Liver (tissue), 8 donors: ENCODE measurements at regions not wholly inside any gene's neighbourhood (a gene's known extent, or its start where the extent isn't known, plus 50 kb on each side); places are given as distances from the start of the nearest gene placed in this dataset.

Experiments used
- DNase-seq: peaks from one replicate; pipeline ENCODE4 v3.0.0-alpha.2; 2017; ENCODE audit warnings: low spot score
- H3K27ac ChIP-seq, 2 donors: one replicate each; pipeline ENCODE4 v1.7.0; 2013; ENCODE audit warnings: inconsistent platforms in 2 of 2, low read length in 2 of 2, control low read depth in 1 of 2, low read depth in 1 of 2, mild to moderate bottlenecking in 1 of 2
- H3K27me3 ChIP-seq, 4 donors: one replicate each; pipeline versions ENCODE4 v1.6.1 to v1.7.0; 2013; ENCODE audit warnings: low read length in 3 of 4, inconsistent platforms in 1 of 4, mild to moderate bottlenecking in 1 of 4, moderate library complexity in 1 of 4; ENCODE audit not compliant: control insufficient read depth in 4 of 4, insufficient read depth in 4 of 4
- H3K36me3 ChIP-seq, 4 donors: one replicate each; pipeline versions ENCODE4 v1.6.1 to v1.7.0; 2013; ENCODE audit warnings: low read length in 3 of 4, mild to moderate bottlenecking in 3 of 4, low read depth in 1 of 4, moderate library complexity in 1 of 4; ENCODE audit not compliant: control insufficient read depth in 4 of 4, insufficient read depth in 3 of 4
- H3K4me1 ChIP-seq, 4 donors: one replicate each; pipeline versions ENCODE4 v1.6.1 to v1.7.0; 2013; ENCODE audit warnings: low read length in 3 of 4, mild to moderate bottlenecking in 3 of 4, moderate library complexity in 1 of 4; ENCODE audit not compliant: control insufficient read depth in 4 of 4, insufficient read depth in 4 of 4
- H3K4me3 ChIP-seq, 3 donors: one replicate each; pipeline versions ENCODE4 v1.6.1 to v1.7.0; 2013; ENCODE audit warnings: low read length in 3 of 3, control low read depth in 1 of 3, low read depth in 1 of 3, mild to moderate bottlenecking in 1 of 3
- H3K9ac ChIP-seq, 2 donors: one replicate each; pipeline ENCODE4 v1.7.0; 2013; ENCODE audit warnings: low read length in 2 of 2, mild to moderate bottlenecking in 2 of 2, moderate library complexity in 2 of 2, control low read depth in 1 of 2, low read depth in 1 of 2
- H3K9me3 ChIP-seq, 4 donors: one replicate each; pipeline versions ENCODE4 v1.6.1 to v1.7.0; 2013; ENCODE audit warnings: low read length in 3 of 4; ENCODE audit not compliant: control insufficient read depth in 4 of 4
- EGR1 ChIP-seq, 2 donors: IDR thresholded peaks; 2 replicates each; pipeline ENCODE4 v1.6.1; 2016 to 2018; ENCODE audit warnings: antibody characterized with exemption in 2 of 2, low read depth in 2 of 2
- FOXA1 ChIP-seq: IDR thresholded peaks from 2 replicates; pipeline ENCODE4 v1.6.1; 2016; ENCODE audit warnings: antibody characterized with exemption
- FOXA2 ChIP-seq: IDR thresholded peaks from 2 replicates; pipeline ENCODE4 v1.6.1; 2016; ENCODE audit warnings: antibody characterized with exemption
- GABPA ChIP-seq, 2 donors: IDR thresholded peaks in 1 of 2; conservative IDR thresholded peaks in 1 of 2; 2 replicates each; pipeline ENCODE4 v1.6.1; 2016; ENCODE audit warnings: antibody characterized with exemption in 2 of 2, mild to moderate bottlenecking in 1 of 2, moderate library complexity in 1 of 2
- HNF4A ChIP-seq, 2 donors: conservative IDR thresholded peaks; 2 replicates each; pipeline ENCODE4 v1.6.1; 2016; ENCODE audit warnings: antibody characterized with exemption in 2 of 2, mild to moderate bottlenecking in 2 of 2
- HNF4G ChIP-seq: IDR thresholded peaks from 2 replicates; pipeline ENCODE4 v1.6.1; 2016; ENCODE audit warnings: antibody characterized with exemption
- JUND ChIP-seq, 2 donors: IDR thresholded peaks; 2 replicates each; pipeline ENCODE4 v1.6.1; 2016; ENCODE audit warnings: antibody characterized with exemption in 2 of 2
- NR2F2 ChIP-seq: IDR thresholded peaks from 2 replicates; pipeline ENCODE4 v1.6.1; 2016; ENCODE audit warnings: antibody characterized with exemption
- RAD21 ChIP-seq, 2 donors: IDR thresholded peaks; 2 replicates each; pipeline ENCODE4 v1.6.1; 2016; ENCODE audit warnings: antibody characterized with exemption in 2 of 2, mild to moderate bottlenecking in 2 of 2
- RXRA ChIP-seq, 2 donors: IDR thresholded peaks; 2 replicates each; pipeline ENCODE4 v1.6.1; 2017 to 2018; ENCODE audit warnings: antibody characterized with exemption in 2 of 2, mild to moderate bottlenecking in 1 of 2
- SP1 ChIP-seq: IDR thresholded peaks from 2 replicates; pipeline ENCODE4 v1.6.1; 2018; ENCODE audit warnings: antibody characterized with exemption, mild to moderate bottlenecking
- TAF1 ChIP-seq: conservative IDR thresholded peaks from 2 replicates; pipeline ENCODE4 v1.6.1; 2016; ENCODE audit warnings: antibody characterized with exemption, mild to moderate bottlenecking
- YY1 ChIP-seq: IDR thresholded peaks from 2 replicates; pipeline ENCODE4 v1.6.1; 2016; ENCODE audit warnings: antibody characterized with exemption, mild to moderate bottlenecking
- WGBS: extraction: QIAGEN DNeasy Blood & Tissue Kit; methylation state at CpG from one replicate; pipeline ENCODE4 v1.1.7; 2013; 5-methylcytosine and 5-hydroxymethylcytosine counted together
- TF ChIP-seq, protein P1 (sequence below): IDR thresholded peaks from 2 replicates; pipeline ENCODE4 v1.6.1; 2016; ENCODE audit warnings: antibody characterized with exemption
- TF ChIP-seq, protein P2 (sequence below): fragments of 150-350 bp; IDR thresholded peaks from 2 replicates; pipeline ENCODE4 v1.5.1; 2017; ENCODE audit warnings: improper control_type of control experiment, low read depth, low read length; ENCODE audit not compliant: missing input control
- TF ChIP-seq, protein P3 (sequence below): IDR thresholded peaks from 2 replicates; pipeline ENCODE4 v1.6.1; 2016; ENCODE audit warnings: antibody characterized with exemption, mild to moderate bottlenecking
- TF ChIP-seq, protein P4 (sequence below): IDR thresholded peaks from 2 replicates; pipeline ENCODE4 v1.6.1; 2016; ENCODE audit warnings: antibody characterized with exemption
- TF ChIP-seq, protein P5 (sequence below): IDR thresholded peaks from 2 replicates; pipeline ENCODE4 v1.6.1; 2016; ENCODE audit warnings: antibody characterized with exemption
- donor health status: healthy.
- donor health status: healthy.
- donor health status: healthy.
- donor health status: healthy.
- donor health status: healthy.

DNA sequence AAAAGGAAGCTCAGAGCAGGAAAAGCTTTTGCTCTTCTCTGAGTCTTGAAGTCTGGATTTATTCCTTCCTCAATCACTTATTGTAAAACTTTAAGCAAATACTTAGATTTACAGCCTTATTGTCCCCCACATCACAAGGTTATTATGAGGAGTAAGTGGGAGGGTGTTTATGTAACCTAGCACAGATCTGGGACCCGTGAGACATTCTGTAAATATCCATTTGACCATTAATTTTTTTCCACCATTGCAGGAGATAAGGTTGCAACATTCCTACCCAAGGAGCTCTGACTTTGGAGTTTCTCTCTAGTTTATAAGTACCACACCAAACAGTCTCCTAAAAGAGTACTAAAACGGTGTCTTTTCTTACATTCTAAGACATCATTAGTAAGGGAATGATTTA lies 52.1 kb upstream of the CTIF start:
- no peak overlapping the region for H3K4me3 ChIP-seq
- H3K9me3 ChIP-seq = no peaks in the 10 kb centered on the region
- H3K27ac ChIP-seq = no peak overlapping the region
- TF ChIP-seq, protein P1, sequence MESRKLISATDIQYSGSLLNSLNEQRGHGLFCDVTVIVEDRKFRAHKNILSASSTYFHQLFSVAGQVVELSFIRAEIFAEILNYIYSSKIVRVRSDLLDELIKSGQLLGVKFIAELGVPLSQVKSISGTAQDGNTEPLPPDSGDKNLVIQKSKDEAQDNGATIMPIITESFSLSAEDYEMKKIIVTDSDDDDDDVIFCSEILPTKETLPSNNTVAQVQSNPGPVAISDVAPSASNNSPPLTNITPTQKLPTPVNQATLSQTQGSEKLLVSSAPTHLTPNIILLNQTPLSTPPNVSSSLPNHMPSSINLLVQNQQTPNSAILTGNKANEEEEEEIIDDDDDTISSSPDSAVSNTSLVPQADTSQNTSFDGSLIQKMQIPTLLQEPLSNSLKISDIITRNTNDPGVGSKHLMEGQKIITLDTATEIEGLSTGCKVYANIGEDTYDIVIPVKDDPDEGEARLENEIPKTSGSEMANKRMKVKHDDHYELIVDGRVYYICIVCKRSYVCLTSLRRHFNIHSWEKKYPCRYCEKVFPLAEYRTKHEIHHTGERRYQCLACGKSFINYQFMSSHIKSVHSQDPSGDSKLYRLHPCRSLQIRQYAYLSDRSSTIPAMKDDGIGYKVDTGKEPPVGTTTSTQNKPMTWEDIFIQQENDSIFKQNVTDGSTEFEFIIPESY = no peak
- TF ChIP-seq NR2F2 (no peak), RAD21 (IDR thresholded peaks at IDR 0.05) (no peak), HNF4G (no peak), RXRA (IDR thresholded peaks at IDR 0.05) (no peak), EGR1 (IDR thresholded peaks at IDR 0.05; ENCODE audit: low read depth in 2 of 2) (no peak), HNF4A (conservative IDR thresholded peaks at IDR 0.05) (no peak), FOXA2 (no peak), YY1 (no peak), FOXA1 (no peak), SP1 (no peak), TAF1 (no peak), GABPA (IDR thresholded peaks at IDR 0.05 in 1 of 2, conservative IDR thresholded peaks at IDR 0.05 in 1 of 2) (no peak), JUND (IDR thresholded peaks at IDR 0.05) (no peak)
- TF ChIP-seq, protein P2, sequence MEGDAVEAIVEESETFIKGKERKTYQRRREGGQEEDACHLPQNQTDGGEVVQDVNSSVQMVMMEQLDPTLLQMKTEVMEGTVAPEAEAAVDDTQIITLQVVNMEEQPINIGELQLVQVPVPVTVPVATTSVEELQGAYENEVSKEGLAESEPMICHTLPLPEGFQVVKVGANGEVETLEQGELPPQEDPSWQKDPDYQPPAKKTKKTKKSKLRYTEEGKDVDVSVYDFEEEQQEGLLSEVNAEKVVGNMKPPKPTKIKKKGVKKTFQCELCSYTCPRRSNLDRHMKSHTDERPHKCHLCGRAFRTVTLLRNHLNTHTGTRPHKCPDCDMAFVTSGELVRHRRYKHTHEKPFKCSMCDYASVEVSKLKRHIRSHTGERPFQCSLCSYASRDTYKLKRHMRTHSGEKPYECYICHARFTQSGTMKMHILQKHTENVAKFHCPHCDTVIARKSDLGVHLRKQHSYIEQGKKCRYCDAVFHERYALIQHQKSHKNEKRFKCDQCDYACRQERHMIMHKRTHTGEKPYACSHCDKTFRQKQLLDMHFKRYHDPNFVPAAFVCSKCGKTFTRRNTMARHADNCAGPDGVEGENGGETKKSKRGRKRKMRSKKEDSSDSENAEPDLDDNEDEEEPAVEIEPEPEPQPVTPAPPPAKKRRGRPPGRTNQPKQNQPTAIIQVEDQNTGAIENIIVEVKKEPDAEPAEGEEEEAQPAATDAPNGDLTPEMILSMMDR = no peak
- TF ChIP-seq, protein P3, sequence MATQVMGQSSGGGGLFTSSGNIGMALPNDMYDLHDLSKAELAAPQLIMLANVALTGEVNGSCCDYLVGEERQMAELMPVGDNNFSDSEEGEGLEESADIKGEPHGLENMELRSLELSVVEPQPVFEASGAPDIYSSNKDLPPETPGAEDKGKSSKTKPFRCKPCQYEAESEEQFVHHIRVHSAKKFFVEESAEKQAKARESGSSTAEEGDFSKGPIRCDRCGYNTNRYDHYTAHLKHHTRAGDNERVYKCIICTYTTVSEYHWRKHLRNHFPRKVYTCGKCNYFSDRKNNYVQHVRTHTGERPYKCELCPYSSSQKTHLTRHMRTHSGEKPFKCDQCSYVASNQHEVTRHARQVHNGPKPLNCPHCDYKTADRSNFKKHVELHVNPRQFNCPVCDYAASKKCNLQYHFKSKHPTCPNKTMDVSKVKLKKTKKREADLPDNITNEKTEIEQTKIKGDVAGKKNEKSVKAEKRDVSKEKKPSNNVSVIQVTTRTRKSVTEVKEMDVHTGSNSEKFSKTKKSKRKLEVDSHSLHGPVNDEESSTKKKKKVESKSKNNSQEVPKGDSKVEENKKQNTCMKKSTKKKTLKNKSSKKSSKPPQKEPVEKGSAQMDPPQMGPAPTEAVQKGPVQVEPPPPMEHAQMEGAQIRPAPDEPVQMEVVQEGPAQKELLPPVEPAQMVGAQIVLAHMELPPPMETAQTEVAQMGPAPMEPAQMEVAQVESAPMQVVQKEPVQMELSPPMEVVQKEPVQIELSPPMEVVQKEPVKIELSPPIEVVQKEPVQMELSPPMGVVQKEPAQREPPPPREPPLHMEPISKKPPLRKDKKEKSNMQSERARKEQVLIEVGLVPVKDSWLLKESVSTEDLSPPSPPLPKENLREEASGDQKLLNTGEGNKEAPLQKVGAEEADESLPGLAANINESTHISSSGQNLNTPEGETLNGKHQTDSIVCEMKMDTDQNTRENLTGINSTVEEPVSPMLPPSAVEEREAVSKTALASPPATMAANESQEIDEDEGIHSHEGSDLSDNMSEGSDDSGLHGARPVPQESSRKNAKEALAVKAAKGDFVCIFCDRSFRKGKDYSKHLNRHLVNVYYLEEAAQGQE = no peak
- TF ChIP-seq, protein P4, sequence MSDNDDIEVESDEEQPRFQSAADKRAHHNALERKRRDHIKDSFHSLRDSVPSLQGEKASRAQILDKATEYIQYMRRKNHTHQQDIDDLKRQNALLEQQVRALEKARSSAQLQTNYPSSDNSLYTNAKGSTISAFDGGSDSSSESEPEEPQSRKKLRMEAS = no peak
- TF ChIP-seq, protein P5, sequence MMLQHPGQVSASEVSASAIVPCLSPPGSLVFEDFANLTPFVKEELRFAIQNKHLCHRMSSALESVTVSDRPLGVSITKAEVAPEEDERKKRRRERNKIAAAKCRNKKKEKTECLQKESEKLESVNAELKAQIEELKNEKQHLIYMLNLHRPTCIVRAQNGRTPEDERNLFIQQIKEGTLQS = no peak
- peaks cover 10 to 16% (median 12%) of the 10 kb centered on the region in 4 donors for H3K4me1 ChIP-seq
- DNase-seq = no peak
- H3K9ac ChIP-seq = no peak overlapping the region
- WGBS = 65% methylated on average over 2 of the region's 2 CpGs
- H3K36me3 ChIP-seq = no peaks in the 10 kb centered on the region
- H3K27me3 ChIP-seq = no peaks in the 10 kb centered on the region
